ENCODE measurements at regions not wholly inside any gene's neighbourhood (a gene's known extent, or its start where the extent isn't known, plus 50 kb on each side); places are given as distances from the start of the nearest gene placed in this dataset.

- Histone ChIP-seq H3K4me3 (ENCODE audit: low read depth in 1 of 3, low read length in 3 of 3) (no peak overlapping the region), H3K4me1 (ENCODE audit: control insufficient read depth in 4 of 4, insufficient read depth in 4 of 4, low read length in 3 of 4) (no peaks in the 10 kb centered on the region), H3K27me3 (ENCODE audit: control insufficient read depth in 4 of 4, insufficient read depth in 4 of 4, low read length in 3 of 4) (no peaks in the 10 kb centered on the region), H3K9ac (ENCODE audit: low read depth in 1 of 2, low read length in 2 of 2) (no peak overlapping the region), H3K27ac (ENCODE audit: low read depth in 1 of 2, low read length in 2 of 2) (no peak overlapping the region), H3K9me3 (ENCODE audit: control insufficient read depth in 4 of 4, low read length in 3 of 4) (peaks cover 0 to 2% (median 0%) of the 10 kb centered on the region in 4 donors), H3K36me3 (ENCODE audit: control insufficient read depth in 4 of 4, insufficient read depth in 3 of 4, low read depth in 1 of 4, low read length in 3 of 4) (no peaks in the 10 kb centered on the region)
- WGBS, result 78% methylated on average over 2 of the region's 2 CpGs
- TF ChIP-seq HNF4G (IDR thresholded peaks at IDR 0.05) (no peak), RAD21 (IDR thresholded peaks at IDR 0.05) (no peak), REST (IDR thresholded peaks at IDR 0.05) (no peak)
- TF ChIP-seq, protein P1, sequence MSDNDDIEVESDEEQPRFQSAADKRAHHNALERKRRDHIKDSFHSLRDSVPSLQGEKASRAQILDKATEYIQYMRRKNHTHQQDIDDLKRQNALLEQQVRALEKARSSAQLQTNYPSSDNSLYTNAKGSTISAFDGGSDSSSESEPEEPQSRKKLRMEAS (IDR thresholded peaks at IDR 0.05), result no peak
- no peak for DNase-seq (ENCODE audit: low spot score)
Measured at GRCh38 chr1:219791766-219792165, 136.6 kb downstream of the SLC30A10 start.

DNA sequence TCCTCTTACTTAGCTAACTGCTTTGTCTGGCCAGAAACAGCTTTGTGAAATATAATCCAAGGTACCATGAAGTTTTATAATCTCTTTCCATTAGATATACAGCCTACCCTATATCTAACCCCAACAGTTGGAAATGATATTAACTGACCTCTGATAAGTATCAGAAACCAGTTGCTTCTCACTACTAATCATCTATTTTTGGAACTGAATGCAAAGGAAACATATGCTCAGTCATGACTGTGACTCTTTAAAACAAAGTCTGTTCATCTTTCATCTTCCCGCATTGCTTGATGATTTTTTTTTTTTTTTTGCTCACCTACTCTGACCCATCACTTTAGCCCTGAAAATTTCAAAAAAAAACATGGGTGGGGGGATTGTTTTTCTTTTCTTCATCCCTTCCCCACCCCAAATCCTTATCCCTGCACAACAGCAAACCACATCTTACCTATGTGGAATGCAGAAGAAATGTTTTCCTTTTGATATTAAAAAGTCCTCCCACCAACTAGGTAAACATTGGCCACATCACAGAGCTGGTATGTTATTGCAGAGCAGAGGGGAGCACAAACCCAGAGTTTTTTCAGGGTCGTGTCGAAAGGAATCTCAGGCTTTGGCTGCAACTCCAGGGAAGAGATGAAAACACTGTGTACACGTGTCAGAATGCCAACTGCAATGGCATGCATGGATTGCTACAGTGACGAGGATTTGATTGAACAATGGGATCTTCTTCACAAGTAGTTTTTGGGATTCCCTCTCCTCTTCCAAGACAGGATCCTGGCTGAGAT lies 137.3 kb downstream of the SLC30A10 start:
- H3K9ac ChIP-seq (ENCODE audit: low read depth in 1 of 2, low read length in 2 of 2), result no peak overlapping the region
- no peaks in the 10 kb centered on the region for H3K27me3 ChIP-seq (ENCODE audit: control insufficient read depth in 4 of 4, insufficient read depth in 4 of 4, low read length in 3 of 4)
- peaks cover 0 to 2% (median 0%) of the 10 kb centered on the region in 4 donors for H3K9me3 ChIP-seq (ENCODE audit: control insufficient read depth in 4 of 4, low read length in 3 of 4)
- WGBS, result 49% methylated on average over 5 of the region's 5 CpGs
- H3K27ac ChIP-seq (ENCODE audit: low read depth in 1 of 2, low read length in 2 of 2), result no peak overlapping the region
- H3K36me3 ChIP-seq (ENCODE audit: control insufficient read depth in 4 of 4, insufficient read depth in 3 of 4, low read depth in 1 of 4, low read length in 3 of 4), result no peaks in the 10 kb centered on the region
- TF ChIP-seq GABPA (IDR thresholded peaks at IDR 0.05 in 1 of 2, conservative IDR thresholded peaks at IDR 0.05 in 1 of 2) (no peak), FOXA2 (IDR thresholded peaks at IDR 0.05) (no peak), RXRA (IDR thresholded peaks at IDR 0.05) (no peak)
- TF ChIP-seq, protein P2, sequence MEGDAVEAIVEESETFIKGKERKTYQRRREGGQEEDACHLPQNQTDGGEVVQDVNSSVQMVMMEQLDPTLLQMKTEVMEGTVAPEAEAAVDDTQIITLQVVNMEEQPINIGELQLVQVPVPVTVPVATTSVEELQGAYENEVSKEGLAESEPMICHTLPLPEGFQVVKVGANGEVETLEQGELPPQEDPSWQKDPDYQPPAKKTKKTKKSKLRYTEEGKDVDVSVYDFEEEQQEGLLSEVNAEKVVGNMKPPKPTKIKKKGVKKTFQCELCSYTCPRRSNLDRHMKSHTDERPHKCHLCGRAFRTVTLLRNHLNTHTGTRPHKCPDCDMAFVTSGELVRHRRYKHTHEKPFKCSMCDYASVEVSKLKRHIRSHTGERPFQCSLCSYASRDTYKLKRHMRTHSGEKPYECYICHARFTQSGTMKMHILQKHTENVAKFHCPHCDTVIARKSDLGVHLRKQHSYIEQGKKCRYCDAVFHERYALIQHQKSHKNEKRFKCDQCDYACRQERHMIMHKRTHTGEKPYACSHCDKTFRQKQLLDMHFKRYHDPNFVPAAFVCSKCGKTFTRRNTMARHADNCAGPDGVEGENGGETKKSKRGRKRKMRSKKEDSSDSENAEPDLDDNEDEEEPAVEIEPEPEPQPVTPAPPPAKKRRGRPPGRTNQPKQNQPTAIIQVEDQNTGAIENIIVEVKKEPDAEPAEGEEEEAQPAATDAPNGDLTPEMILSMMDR (IDR thresholded peaks at IDR 0.05; ENCODE audit: low read depth, low read length, missing input control), result no peak
- TF ChIP-seq, protein P1 (IDR thresholded peaks at IDR 0.05), result no peak
- DNase-seq (ENCODE audit: low spot score), result no peak
- no peaks in the 10 kb centered on the region for H3K4me1 ChIP-seq (ENCODE audit: control insufficient read depth in 4 of 4, insufficient read depth in 4 of 4, low read length in 3 of 4)
- no peak overlapping the region for H3K4me3 ChIP-seq (ENCODE audit: low read depth in 1 of 3, low read length in 3 of 3)

- no peak overlapping the region for H3K4me3 ChIP-seq (ENCODE audit: low read depth in 1 of 3, low read length in 3 of 3)
- no peak overlapping the region for H3K27ac ChIP-seq (ENCODE audit: low read depth in 1 of 2, low read length in 2 of 2)
- no peaks in the 10 kb centered on the region for H3K36me3 ChIP-seq (ENCODE audit: control insufficient read depth in 4 of 4, insufficient read depth in 3 of 4, low read depth in 1 of 4, low read length in 3 of 4)
- H3K27me3 ChIP-seq (ENCODE audit: control insufficient read depth in 4 of 4, insufficient read depth in 4 of 4, low read length in 3 of 4), result no peaks in the 10 kb centered on the region
- DNase-seq (ENCODE audit: low spot score), result no peak
- no peaks in the 10 kb centered on the region for H3K4me1 ChIP-seq (ENCODE audit: control insufficient read depth in 4 of 4, insufficient read depth in 4 of 4, low read length in 3 of 4)
- H3K9ac ChIP-seq (ENCODE audit: low read depth in 1 of 2, low read length in 2 of 2), result no peak overlapping the region
- WGBS, result 80% methylated on average over 4 of the region's 4 CpGs
- peaks cover 0 to 2% (median 0%) of the 10 kb centered on the region in 4 donors for H3K9me3 ChIP-seq (ENCODE audit: control insufficient read depth in 4 of 4, low read length in 3 of 4)
- TF ChIP-seq, protein P2 (IDR thresholded peaks at IDR 0.05; ENCODE audit: low read depth, low read length, missing input control), result no peak
- TF ChIP-seq REST (IDR thresholded peaks at IDR 0.05) (no peak), RXRA (IDR thresholded peaks at IDR 0.05) (no peak), GABPA (IDR thresholded peaks at IDR 0.05 in 1 of 2, conservative IDR thresholded peaks at IDR 0.05 in 1 of 2) (no peak), YY1 (IDR thresholded peaks at IDR 0.05) (no peak), HNF4A (conservative IDR thresholded peaks at IDR 0.05) (no peak), RAD21 (IDR thresholded peaks at IDR 0.05) (no peak)
- TF ChIP-seq, protein P3, sequence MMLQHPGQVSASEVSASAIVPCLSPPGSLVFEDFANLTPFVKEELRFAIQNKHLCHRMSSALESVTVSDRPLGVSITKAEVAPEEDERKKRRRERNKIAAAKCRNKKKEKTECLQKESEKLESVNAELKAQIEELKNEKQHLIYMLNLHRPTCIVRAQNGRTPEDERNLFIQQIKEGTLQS (IDR thresholded peaks at IDR 0.05), result no peak
Measured at GRCh38 chr1:219788700-219789099, 139.7 kb downstream of the SLC30A10 start.
